ENCODE measurements at regions not wholly inside any gene's neighbourhood (a gene's known extent, or its start where the extent isn't known, plus 50 kb on each side); places are given as distances from the start of the nearest gene placed in this dataset.

GRCh38 chr6:117215353-117216090 is 49.8 kb upstream of the VGLL2 start:
- no peak for TF ChIP-seq SP1 (IDR thresholded peaks at IDR 0.05)
- TF ChIP-seq PKNOX1 (IDR thresholded peaks at IDR 0.05), result no peak
- no peak for TF ChIP-seq CTBP1 (IDR thresholded peaks at IDR 0.05; ENCODE audit: borderline replicate concordance)
- TF ChIP-seq FOXM1 (IDR thresholded peaks at IDR 0.05; ENCODE audit: borderline replicate concordance), result no peak
- no peak for TF ChIP-seq TARDBP (IDR thresholded peaks at IDR 0.05)
- TF ChIP-seq FOXA1 (IDR thresholded peaks at IDR 0.05), result no peak
- no peak for TF ChIP-seq SUZ12 (IDR thresholded peaks at IDR 0.05)
- no peak for TF ChIP-seq ARNT (IDR thresholded peaks at IDR 0.05)
- TF ChIP-seq BHLHE40 (IDR thresholded peaks at IDR 0.05; ENCODE audit: borderline replicate concordance), result no peak
- TF ChIP-seq NFRKB (IDR thresholded peaks at IDR 0.05), result no peak
- TF ChIP-seq LEF1 (IDR thresholded peaks at IDR 0.05; ENCODE audit: borderline replicate concordance), result no peak

Measured in HEK293T (cell line).